Fibroblast of lung (primary cell): ENCODE measurements at regions not wholly inside any gene's neighbourhood (a gene's known extent, or its start where the extent isn't known, plus 50 kb on each side); places are given as distances from the start of the nearest gene placed in this dataset.

Experiments used
- DNase-seq, 2 donors: peaks; one replicate each; pipeline versions ENCODE4 v3.0.0 to v3.0.0-alpha.2; 2010; ENCODE audit warnings: low read depth in 2 of 2
- H2AFZ ChIP-seq: 2 replicates; pipeline ENCODE4 v1.5.1; 2012; ENCODE audit warnings: low read length, control low read depth, inconsistent platforms
- H3K27ac ChIP-seq: 2 replicates; pipeline ENCODE4 v1.5.1; 2011; ENCODE audit warnings: low read length, control low read depth; ENCODE audit not compliant: insufficient read depth
- H3K27me3 ChIP-seq: 2 replicates; pipeline ENCODE4 v1.5.1; 2011; ENCODE audit warnings: mild to moderate bottlenecking, low read length; ENCODE audit not compliant: control insufficient read depth, insufficient read depth
- H3K36me3 ChIP-seq: 2 replicates; pipeline ENCODE4 v1.5.1; 2011; ENCODE audit warnings: low read length; ENCODE audit not compliant: control insufficient read depth, insufficient read depth
- H3K4me1 ChIP-seq: 2 replicates; pipeline ENCODE4 v1.5.1; 2011; ENCODE audit warnings: low read length; ENCODE audit not compliant: control insufficient read depth, insufficient read depth; ENCODE audit errors: extremely low read depth
- H3K4me2 ChIP-seq: 2 replicates; pipeline ENCODE4 v1.5.1; 2011; ENCODE audit warnings: low read length, control low read depth; ENCODE audit not compliant: insufficient read depth; ENCODE audit errors: extremely low read depth
- H3K4me3 ChIP-seq, 4 experiments: fragments of 200-600 bp in 1 of 4; sonication (generic) in 1 of 4; replicated peaks in 1 of 4; 2 replicates each; pipeline ENCODE4 v1.5.1; 2011 to 2016; ENCODE audit warnings: low read length in 4 of 4, low read depth in 3 of 4, mild to moderate bottlenecking in 3 of 4, control low read depth in 2 of 4, inconsistent platforms in 1 of 4, mixed read lengths in 1 of 4; ENCODE audit not compliant: insufficient read depth in 1 of 4; ENCODE audit errors: control extremely low read depth in 1 of 4
- H3K79me2 ChIP-seq: 2 replicates; pipeline ENCODE4 v1.5.1; 2012; ENCODE audit warnings: mild to moderate bottlenecking, low read length, inconsistent platforms; ENCODE audit not compliant: control insufficient read depth, insufficient read depth
- H3K9ac ChIP-seq: 2 replicates; pipeline ENCODE4 v1.5.1; 2011; ENCODE audit warnings: mild to moderate bottlenecking, low read length, control low read depth; ENCODE audit not compliant: insufficient read depth
- H3K9me3 ChIP-seq: 2 replicates; pipeline ENCODE4 v1.5.1; 2012; ENCODE audit warnings: low read depth, low read length; ENCODE audit not compliant: control insufficient read depth, insufficient read depth
- H4K20me1 ChIP-seq: 2 replicates; pipeline ENCODE4 v1.5.1; 2011; ENCODE audit warnings: low read length; ENCODE audit not compliant: control insufficient read depth, insufficient read depth; ENCODE audit errors: extremely low read depth
- EZH2 ChIP-seq: IDR thresholded peaks from 2 replicates; pipeline ENCODE4 v1.5.1; 2012; ENCODE audit warnings: low read length, control low read depth, mild to moderate bottlenecking; ENCODE audit errors: missing control alignments
- TF ChIP-seq, protein P1 (sequence below), 2 donors: IDR thresholded peaks in 1 of 2; conservative IDR thresholded peaks in 1 of 2; 1 replicate in 1 of 2; 2 replicates in 1 of 2; pipeline ENCODE4 v1.5.1; 2011 to 2012; ENCODE audit warnings: low read length in 2 of 2, control low read depth in 1 of 2, inconsistent platforms in 1 of 2, low read depth in 1 of 2, mild to moderate bottlenecking in 1 of 2

GRCh38 chr9:106075960-106076327 lies 381.6 kb downstream of the TMEM38B start:
- Histone ChIP-seq H3K27me3 (no peaks in the 10 kb centered on the region), H2AFZ (no peak overlapping the region), H3K9me3 (no peaks in the 10 kb centered on the region), H3K4me1 (no peaks in the 10 kb centered on the region), H3K36me3 (no peaks in the 10 kb centered on the region), H3K79me2 (no peaks in the 10 kb centered on the region), H3K27ac (no peak overlapping the region), H3K4me2 (no peak overlapping the region), H3K4me3 (no peak overlapping the region), H3K9ac (no peak overlapping the region), H4K20me1 (no peaks in the 10 kb centered on the region)
- peak; percentile 84 to 93 for DNase-seq
- TF ChIP-seq, protein P1, sequence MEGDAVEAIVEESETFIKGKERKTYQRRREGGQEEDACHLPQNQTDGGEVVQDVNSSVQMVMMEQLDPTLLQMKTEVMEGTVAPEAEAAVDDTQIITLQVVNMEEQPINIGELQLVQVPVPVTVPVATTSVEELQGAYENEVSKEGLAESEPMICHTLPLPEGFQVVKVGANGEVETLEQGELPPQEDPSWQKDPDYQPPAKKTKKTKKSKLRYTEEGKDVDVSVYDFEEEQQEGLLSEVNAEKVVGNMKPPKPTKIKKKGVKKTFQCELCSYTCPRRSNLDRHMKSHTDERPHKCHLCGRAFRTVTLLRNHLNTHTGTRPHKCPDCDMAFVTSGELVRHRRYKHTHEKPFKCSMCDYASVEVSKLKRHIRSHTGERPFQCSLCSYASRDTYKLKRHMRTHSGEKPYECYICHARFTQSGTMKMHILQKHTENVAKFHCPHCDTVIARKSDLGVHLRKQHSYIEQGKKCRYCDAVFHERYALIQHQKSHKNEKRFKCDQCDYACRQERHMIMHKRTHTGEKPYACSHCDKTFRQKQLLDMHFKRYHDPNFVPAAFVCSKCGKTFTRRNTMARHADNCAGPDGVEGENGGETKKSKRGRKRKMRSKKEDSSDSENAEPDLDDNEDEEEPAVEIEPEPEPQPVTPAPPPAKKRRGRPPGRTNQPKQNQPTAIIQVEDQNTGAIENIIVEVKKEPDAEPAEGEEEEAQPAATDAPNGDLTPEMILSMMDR (conservative IDR thresholded peaks at IDR 0.05 in 1 of 2, IDR thresholded peaks at IDR 0.05 in 1 of 2; ENCODE audit: low read depth in 1 of 2, low read length in 2 of 2): no peak
- TF ChIP-seq EZH2: no peak

DNA sequence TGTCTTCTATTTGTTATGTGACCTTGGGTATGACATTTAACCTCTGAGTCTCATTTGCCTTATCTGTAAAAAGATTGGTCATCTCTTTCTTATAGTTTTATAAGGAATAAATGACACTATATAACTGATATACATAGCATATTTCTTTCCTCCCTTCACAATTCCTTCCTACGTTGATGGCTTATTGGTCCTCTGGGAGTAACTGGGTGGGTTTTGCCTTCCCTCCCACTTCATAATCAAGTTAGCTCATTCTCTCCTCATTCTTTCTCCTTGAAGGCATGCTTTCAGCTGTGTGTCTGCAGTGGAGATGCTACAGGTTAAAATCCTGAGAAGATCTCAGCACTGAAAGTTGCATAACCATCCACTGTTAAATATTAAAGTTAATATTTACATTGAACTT lies 382.4 kb downstream of the TMEM38B start:
- H3K36me3 ChIP-seq: no peaks in the 10 kb centered on the region
- no peak for TF ChIP-seq EZH2
- TF ChIP-seq, protein P1 (conservative IDR thresholded peaks at IDR 0.05 in 1 of 2, IDR thresholded peaks at IDR 0.05 in 1 of 2; ENCODE audit: low read depth in 1 of 2, low read length in 2 of 2): no peak

GRCh38 chr9:106077731-106078130 lies 383.4 kb downstream of the TMEM38B start:
- H3K4me3 ChIP-seq: no peak overlapping the region

More for the DNA sequence above, 382.4 kb downstream of the TMEM38B start:
- DNase-seq: no peak
- H3K4me3 ChIP-seq: no peak overlapping the region
- H3K27me3 ChIP-seq: no peaks in the 10 kb centered on the region
- H3K9me3 ChIP-seq: no peaks in the 10 kb centered on the region
- no peak overlapping the region for H3K27ac ChIP-seq
- H3K4me1 ChIP-seq: no peaks in the 10 kb centered on the region
- no peak overlapping the region for H2AFZ ChIP-seq
- H3K4me2 ChIP-seq: no peak overlapping the region
- H4K20me1 ChIP-seq: no peaks in the 10 kb centered on the region
- H3K79me2 ChIP-seq: no peaks in the 10 kb centered on the region
- H3K9ac ChIP-seq: no peak overlapping the region

More at GRCh38 chr9:106077731-106078130, 383.4 kb downstream of the TMEM38B start:
- H4K20me1 ChIP-seq: no peaks in the 10 kb centered on the region
- H3K27ac ChIP-seq: no peak overlapping the region
- H3K9me3 ChIP-seq: no peaks in the 10 kb centered on the region
- no peaks in the 10 kb centered on the region for H3K36me3 ChIP-seq
- no peak for DNase-seq
- H3K9ac ChIP-seq: no peak overlapping the region
- H3K27me3 ChIP-seq: no peaks in the 10 kb centered on the region
- H2AFZ ChIP-seq: no peak overlapping the region
- no peak overlapping the region for H3K4me2 ChIP-seq
- H3K4me1 ChIP-seq: no peaks in the 10 kb centered on the region
- no peaks in the 10 kb centered on the region for H3K79me2 ChIP-seq
- TF ChIP-seq, protein P1 (conservative IDR thresholded peaks at IDR 0.05 in 1 of 2, IDR thresholded peaks at IDR 0.05 in 1 of 2; ENCODE audit: low read depth in 1 of 2, low read length in 2 of 2): no peak
- TF ChIP-seq EZH2: no peak
